Endothelial cell (in vitro differentiated cells): ENCODE measurements at regions not wholly inside any gene's neighbourhood (a gene's known extent, or its start where the extent isn't known, plus 50 kb on each side); places are given as distances from the start of the nearest gene placed in this dataset.

Experiments used
- DNase-seq: peaks from one replicate; pipeline ENCODE4 v3.0.0; 2021; ENCODE audit warnings: low spot score
- H3K27ac Mint-ChIP-seq: one replicate; pipeline ENCODE4 v1.8.0; 2021; ENCODE audit warnings: mixed read lengths, inconsistent platforms; ENCODE audit not compliant: unreplicated experiment
- H3K27me3 Mint-ChIP-seq: one replicate; pipeline ENCODE4 v1.8.0; 2021; ENCODE audit warnings: mild to moderate bottlenecking, moderate library complexity, mixed read lengths, inconsistent platforms; ENCODE audit not compliant: unreplicated experiment
- H3K36me3 Mint-ChIP-seq: one replicate; pipeline ENCODE4 v1.8.0; 2021; ENCODE audit warnings: mild to moderate bottlenecking, low read depth, mixed read lengths, inconsistent platforms; ENCODE audit not compliant: unreplicated experiment
- H3K4me1 Mint-ChIP-seq: one replicate; pipeline ENCODE4 v1.8.0; 2021; ENCODE audit warnings: mild to moderate bottlenecking, mixed read lengths, inconsistent platforms; ENCODE audit not compliant: unreplicated experiment
- H3K4me3 Mint-ChIP-seq: one replicate; pipeline ENCODE4 v1.8.0; 2021; ENCODE audit warnings: mild to moderate bottlenecking, mixed read lengths, inconsistent platforms; ENCODE audit not compliant: unreplicated experiment
- H3K9me3 Mint-ChIP-seq: one replicate; pipeline ENCODE4 v1.8.0; 2021; ENCODE audit warnings: mixed read lengths, inconsistent platforms; ENCODE audit not compliant: unreplicated experiment
- CTCF ChIP-seq: fragments of 200-600 bp; sonication (generic); IDR thresholded peaks from one replicate; pipeline ENCODE4 v1.5.0; 2021; ENCODE audit warnings: antibody characterized with exemption; ENCODE audit not compliant: unreplicated experiment

- H3K27me3 Mint-ChIP-seq = no peaks in the 10 kb centered on the region
- no peaks in the 10 kb centered on the region for H3K4me1 Mint-ChIP-seq
- H3K36me3 Mint-ChIP-seq = no peaks in the 10 kb centered on the region
- H3K4me3 Mint-ChIP-seq = no peak overlapping the region
- no peak for TF ChIP-seq CTCF
- H3K27ac Mint-ChIP-seq = no peak overlapping the region
- DNase-seq = no peak
- H3K9me3 Mint-ChIP-seq = no peaks in the 10 kb centered on the region
These were observed 551.2 kb upstream of the CA10 start for GRCh38 chr17:52709724-52710123.

- H3K27me3 Mint-ChIP-seq = no peaks in the 10 kb centered on the region
These were observed 537.8 kb upstream of the CA10 start for GRCh38 chr17:52696362-52696761.

GRCh38 chr17:52686140-52686539 is 527.6 kb upstream of the CA10 start:
- H3K4me1 Mint-ChIP-seq = no peaks in the 10 kb centered on the region
- no peaks in the 10 kb centered on the region for H3K27me3 Mint-ChIP-seq
- no peaks in the 10 kb centered on the region for H3K36me3 Mint-ChIP-seq
- H3K9me3 Mint-ChIP-seq = no peaks in the 10 kb centered on the region
- no peak for TF ChIP-seq CTCF
- DNase-seq = no peak
- H3K4me3 Mint-ChIP-seq = no peak overlapping the region
- H3K27ac Mint-ChIP-seq = no peak overlapping the region

More at GRCh38 chr17:52696362-52696761, 537.8 kb upstream of the CA10 start:
- Mint-ChIP-seq H3K4me3 (no peak overlapping the region), H3K9me3 (no peaks in the 10 kb centered on the region), H3K27ac (no peak overlapping the region), H3K4me1 (no peaks in the 10 kb centered on the region), H3K36me3 (no peaks in the 10 kb centered on the region)
- no peak for TF ChIP-seq CTCF
- no peak for DNase-seq

GRCh38 chr17:52681480-52681879 is 523.0 kb upstream of the CA10 start:
- no peak for TF ChIP-seq CTCF
- Mint-ChIP-seq H3K27ac (no peak overlapping the region), H3K4me3 (no peak overlapping the region), H3K9me3 (no peaks in the 10 kb centered on the region), H3K36me3 (no peaks in the 10 kb centered on the region), H3K4me1 (no peaks in the 10 kb centered on the region), H3K27me3 (peaks cover 2% of the 10 kb centered on the region)
- no peak for DNase-seq

GRCh38 chr17:52678211-52678610 is 519.7 kb upstream of the CA10 start:
- peaks cover 2% of the 10 kb centered on the region for H3K27me3 Mint-ChIP-seq
- no peaks in the 10 kb centered on the region for H3K4me1 Mint-ChIP-seq
- TF ChIP-seq CTCF = no peak
- no peak overlapping the region for H3K4me3 Mint-ChIP-seq
- no peaks in the 10 kb centered on the region for H3K36me3 Mint-ChIP-seq
- no peak overlapping the region for H3K27ac Mint-ChIP-seq
- DNase-seq = no peak
- no peaks in the 10 kb centered on the region for H3K9me3 Mint-ChIP-seq
